HTR-8/SVneo (cell line): ENCODE measurements at regions not wholly inside any gene's neighbourhood (a gene's known extent, or its start where the extent isn't known, plus 50 kb on each side); places are given as distances from the start of the nearest gene placed in this dataset.
"Not testable (repeated sequence)": the region's sequence is repeated elsewhere in the genome, so short reads cannot be mapped to it uniquely, and the experiment has no call there.

Experiments used
- DNase-seq: peaks from one replicate; pipeline ENCODE4 v3.0.0; 2011; ENCODE audit warnings: low spot score, mixed read lengths; ENCODE audit not compliant: insufficient read length
- FAIRE-seq: peaks from 2 replicates; lab custom pipeline; 2011; peaks lifted over from hg19 to GRCh38; lab: Jason Lieb, UNC

GRCh38 chr9:7324152-7324598, 475.4 kb downstream of the DMAC1 start:
- FAIRE-seq = no peak
- no peak for DNase-seq

GRCh38 chr9:7320841-7321240, 478.7 kb downstream of the DMAC1 start:
- DNase-seq (no peak), FAIRE-seq (no peak)

GRCh38 chr9:7320139-7320538, 479.4 kb downstream of the DMAC1 start:
- peak; percentile 28 for DNase-seq

GRCh38 chr9:7318920-7319319, 480.7 kb downstream of the DMAC1 start:
- FAIRE-seq = no peak

More at GRCh38 chr9:7320139-7320538, 479.4 kb downstream of the DMAC1 start:
- FAIRE-seq = peak; percentile 28

GRCh38 chr9:7316967-7317366, 482.6 kb downstream of the DMAC1 start:
- FAIRE-seq = no peak
- no peak for DNase-seq

More at GRCh38 chr9:7318920-7319319, 480.7 kb downstream of the DMAC1 start:
- no peak for DNase-seq

- FAIRE-seq (no peak), DNase-seq (no peak)
Observed at GRCh38 chr9:7316166-7316795, 483.3 kb downstream of the DMAC1 start.

GRCh38 chr9:7315746-7316145, 483.8 kb downstream of the DMAC1 start:
- DNase-seq (no peak), FAIRE-seq (no peak)

GRCh38 chr9:7315116-7315515, 484.5 kb downstream of the DMAC1 start:
- FAIRE-seq (no peak), DNase-seq (no peak)

- DNase-seq = no peak
- no peak for FAIRE-seq
Observed at GRCh38 chr9:7313389-7313788, 486.2 kb downstream of the DMAC1 start.

- not testable (repeated sequence) for FAIRE-seq, DNase-seq
Observed at GRCh38 chr9:7309051-7309450, 490.5 kb downstream of the DMAC1 start.

- FAIRE-seq (no peak), DNase-seq (no peak)
Observed at GRCh38 chr9:7305677-7306076, 493.9 kb downstream of the DMAC1 start.

GRCh38 chr9:7304627-7304995, 495.0 kb downstream of the DMAC1 start:
- FAIRE-seq (no peak), DNase-seq (no peak)

- FAIRE-seq (no peak), DNase-seq (no peak)
Observed at GRCh38 chr9:7303907-7304626, 495.5 kb downstream of the DMAC1 start.

- DNase-seq = no peak
- FAIRE-seq = no peak
Observed at GRCh38 chr9:7300484-7300883, 499.1 kb downstream of the DMAC1 start.

- no peak for DNase-seq
Observed at GRCh38 chr9:7298123-7298522, 501.5 kb downstream of the DMAC1 start.

GRCh38 chr9:7297521-7297920, 502.1 kb downstream of the DMAC1 start:
- FAIRE-seq = no peak

More at GRCh38 chr9:7298123-7298522, 501.5 kb downstream of the DMAC1 start:
- no peak for FAIRE-seq

GRCh38 chr9:7293091-7293490, 506.5 kb downstream of the DMAC1 start:
- FAIRE-seq (no peak), DNase-seq (no peak)

More at GRCh38 chr9:7297521-7297920, 502.1 kb downstream of the DMAC1 start:
- no peak for DNase-seq

- FAIRE-seq = no peak
- DNase-seq = no peak
Observed at GRCh38 chr9:7289773-7290172, 509.8 kb downstream of the DMAC1 start.

- FAIRE-seq = no peak
Observed at GRCh38 chr9:7287986-7288385, 511.6 kb downstream of the DMAC1 start.

GRCh38 chr9:7287065-7287464, 512.5 kb downstream of the DMAC1 start:
- FAIRE-seq (no peak), DNase-seq (no peak)

More at GRCh38 chr9:7287986-7288385, 511.6 kb downstream of the DMAC1 start:
- DNase-seq = no peak

GRCh38 chr9:7286101-7286500, 513.5 kb downstream of the DMAC1 start:
- DNase-seq = no peak
- FAIRE-seq = no peak

GRCh38 chr9:7285199-7285598, 514.4 kb downstream of the DMAC1 start:
- DNase-seq (no peak), FAIRE-seq (no peak)
